GM23338 (cell line): ENCODE measurements at regions not wholly inside any gene's neighbourhood (a gene's known extent, or its start where the extent isn't known, plus 50 kb on each side); places are given as distances from the start of the nearest gene placed in this dataset.

ENCODE experiments used
- CTCF ChIP-seq, 2 experiments: fragments of 200-600 bp in 1 of 2; sonication (generic) in 1 of 2; conservative IDR thresholded peaks; 2 replicates each; pipeline versions ENCODE4 v1.5.1 to v1.6.1; 2016 to 2017; ENCODE audit warnings: antibody characterized with exemption in 2 of 2, low read depth in 2 of 2, mild to moderate bottlenecking in 2 of 2, moderate library complexity in 1 of 2
- EZH2phosphoT487 ChIP-seq: fragments of 200-600 bp; sonication (generic); IDR thresholded peaks from one replicate; pipeline ENCODE4 v1.8.1; 2018; ENCODE audit warnings: antibody characterized with exemption; ENCODE audit not compliant: unreplicated experiment

- TF ChIP-seq CTCF (conservative IDR thresholded peaks at IDR 0.05; ENCODE audit: low read depth in 2 of 2), result no peak
- TF ChIP-seq EZH2phosphoT487, result no peak
These were observed 372.0 kb downstream of the CDH10 start for GRCh38 chr5:24272741-24273140.
